Left ventricle myocardium superior (tissue), 1 donor: ENCODE measurements at regions not wholly inside any gene's neighbourhood (a gene's known extent, or its start where the extent isn't known, plus 50 kb on each side); places are given as distances from the start of the nearest gene placed in this dataset.

Experiments used
- ATAC-seq: fragments of 200-7000 bp; cut with Tn5 transposase; one replicate; pipeline ENCODE4 v1.9.1; 2020; ENCODE audit warnings: mild to moderate bottlenecking, moderate library complexity
- DNase-seq: peaks from one replicate; pipeline ENCODE4 v3.0.0-alpha.2; 2020
- intact Hi-C: fragments of 100-400 bp; cut with micrococcal nuclease; formaldehyde crosslinking; loops from one replicate; pipeline ENCODE4 v1.11.0; 2022
- donor health status: DM: no; HTN: yes; CAD: no; lungs with severe emphysema.

- ATAC-seq (no peak), DNase-seq (no peak)
- intact Hi-C loops: no loop called here
Observed at GRCh38 chr4:178752954-178753525, 1310.8 kb upstream of the AGA start.

GRCh38 chr4:178778496-178778895 is 1336.3 kb upstream of the AGA start:
- ATAC-seq (no peak), DNase-seq (no peak)
- intact Hi-C loops: no loop called here

- intact Hi-C loops: no loop called here
- ATAC-seq: no peak
Observed at GRCh38 chr4:178781779-178782178, 1339.5 kb upstream of the AGA start.

GRCh38 chr4:178784491-178784890 is 1342.3 kb upstream of the AGA start:
- DNase-seq: no peak
- no peak for ATAC-seq
- intact Hi-C loops: no loop called here

More at GRCh38 chr4:178781779-178782178, 1339.5 kb upstream of the AGA start:
- no peak for DNase-seq

- DNase-seq: no peak
- intact Hi-C loops: no loop called here
- no peak for ATAC-seq
Observed at GRCh38 chr4:178789279-178789678, 1347.0 kb upstream of the AGA start.

GRCh38 chr4:178799204-178799603 is 1357.0 kb upstream of the AGA start:
- intact Hi-C loops: no loop called here
- DNase-seq: no peak
- ATAC-seq: no peak

GRCh38 chr4:178808106-178808505 is 1365.9 kb upstream of the AGA start:
- intact Hi-C loops: no loop called here
- DNase-seq: no peak
- ATAC-seq: no peak

- intact Hi-C loops: no loop called here
- ATAC-seq: no peak
- no peak for DNase-seq
Observed at GRCh38 chr4:178809921-178810320, 1367.7 kb upstream of the AGA start.

- intact Hi-C loops: no loop called here
- DNase-seq (no peak), ATAC-seq (no peak)
Observed at GRCh38 chr4:178811356-178811755, 1369.1 kb upstream of the AGA start.

- ATAC-seq (no peak), DNase-seq (no peak)
- intact Hi-C loops: no loop called here
Observed at GRCh38 chr4:178812866-178813265, 1370.6 kb upstream of the AGA start.

GRCh38 chr4:178814908-178815307 is 1372.7 kb upstream of the AGA start:
- DNase-seq (no peak), ATAC-seq (no peak)
- intact Hi-C loops: no loop called here

- DNase-seq: no peak
- intact Hi-C loops: no loop called here
- no peak for ATAC-seq
Observed at GRCh38 chr4:178823673-178824295, 1381.5 kb upstream of the AGA start.

- ATAC-seq (no peak), DNase-seq (no peak)
- intact Hi-C loops: no loop called here
Observed at GRCh38 chr4:178836865-178837264, 1394.6 kb upstream of the AGA start.

GRCh38 chr4:178838776-178839175 is 1396.5 kb upstream of the AGA start:
- DNase-seq (no peak), ATAC-seq (no peak)
- intact Hi-C loops: no loop called here

GRCh38 chr4:178856139-178856800 is 1414.0 kb upstream of the AGA start:
- no peak for DNase-seq
- intact Hi-C loops: no loop called here
- no peak for ATAC-seq

GRCh38 chr4:178871476-178871875 is 1429.2 kb upstream of the AGA start:
- ATAC-seq: no peak
- no peak for DNase-seq
- intact Hi-C loops: no loop called here

GRCh38 chr4:178881937-178882336 is 1439.7 kb upstream of the AGA start:
- intact Hi-C loops: no loop called here
- ATAC-seq: no peak
- DNase-seq: no peak

GRCh38 chr4:178894126-178894525 is 1451.9 kb upstream of the AGA start:
- DNase-seq (no peak), ATAC-seq (no peak)
- intact Hi-C loops: no loop called here

- DNase-seq: no peak
- intact Hi-C loops: no loop called here
- no peak for ATAC-seq
Observed at GRCh38 chr4:178899084-178899483, 1456.8 kb upstream of the AGA start.

- ATAC-seq: no peak
- DNase-seq: no peak
- intact Hi-C loops: no loop called here
Observed at GRCh38 chr4:178917756-178918155, 1475.5 kb upstream of the AGA start.

- intact Hi-C loops: no loop called here
- no peak for DNase-seq
- no peak for ATAC-seq
Observed at GRCh38 chr4:178937130-178937529, 1494.9 kb upstream of the AGA start.
